Hepatocyte (in vitro differentiated cells): ENCODE measurements at regions not wholly inside any gene's neighbourhood (a gene's known extent, or its start where the extent isn't known, plus 50 kb on each side); places are given as distances from the start of the nearest gene placed in this dataset.

Experiments used
- DNase-seq: peaks from one replicate; pipeline ENCODE4 v3.0.0-alpha.2; 2016; ENCODE audit warnings: low spot score
- H2AFZ ChIP-seq: fragments of 200-600 bp; sonication (generic); 2 replicates; pipeline ENCODE4 v1.6.0; 2016; ENCODE audit warnings: antibody characterized with exemption, mild to moderate bottlenecking
- H3K27ac ChIP-seq: fragments of 200-600 bp; sonication (generic); 2 replicates; pipeline ENCODE4 v1.5.1; 2016; ENCODE audit warnings: mild to moderate bottlenecking
- H3K27me3 ChIP-seq: fragments of 200-600 bp; sonication (generic); 2 replicates; pipeline ENCODE4 v1.6.1; 2016
- H3K36me3 ChIP-seq: fragments of 200-600 bp; sonication (generic); replicated peaks from 2 replicates; pipeline ENCODE4 v1.5.1; 2016; ENCODE audit warnings: low read depth; ENCODE audit not compliant: insufficient read depth
- H3K4me1 ChIP-seq: fragments of 200-600 bp; sonication (generic); 2 replicates; pipeline ENCODE4 v1.5.1; 2016; ENCODE audit warnings: mild to moderate bottlenecking, moderate library complexity; ENCODE audit not compliant: insufficient read depth
- H3K4me2 ChIP-seq: fragments of 200-600 bp; sonication (generic); 2 replicates; pipeline ENCODE4 v1.6.0; 2016
- H3K4me3 ChIP-seq: fragments of 200-600 bp; sonication (generic); 2 replicates; pipeline ENCODE4 v1.5.1; 2016; ENCODE audit warnings: mild to moderate bottlenecking
- H3K79me2 ChIP-seq: fragments of 200-600 bp; sonication (generic); 2 replicates; pipeline ENCODE4 v1.6.0; 2017; ENCODE audit warnings: mild to moderate bottlenecking
- H3K9me2 ChIP-seq: fragments of 200-600 bp; sonication (generic); replicated peaks from 2 replicates; pipeline ENCODE4 v1.6.0; 2017; ENCODE audit warnings: mild to moderate bottlenecking; ENCODE audit not compliant: insufficient read depth
- H3K9me3 ChIP-seq: fragments of 200-600 bp; sonication (generic); 2 replicates; pipeline ENCODE4 v1.5.1; 2016; ENCODE audit warnings: low read depth, mild to moderate bottlenecking
- H4K20me1 ChIP-seq: fragments of 200-600 bp; sonication (generic); 2 replicates; pipeline ENCODE4 v1.6.0; 2016; ENCODE audit warnings: mild to moderate bottlenecking; ENCODE audit not compliant: insufficient read depth, poor library complexity, severe bottlenecking
- EZH2 ChIP-seq: fragments of 200-600 bp; sonication (generic); IDR thresholded peaks from 2 replicates; pipeline ENCODE4 v1.6.1; 2016; ENCODE audit warnings: antibody characterized with exemption, mild to moderate bottlenecking, borderline replicate concordance
- EZH2phosphoT487 ChIP-seq: fragments of 200-600 bp; sonication (generic); IDR thresholded peaks from one replicate; pipeline ENCODE4 v1.6.1; 2018; ENCODE audit warnings: antibody characterized with exemption, mild to moderate bottlenecking, low read depth, moderate library complexity; ENCODE audit not compliant: unreplicated experiment, severe bottlenecking
- WGBS: methylation state at CpG from one replicate; pipeline ENCODE4 v1.1.6; 2016; ENCODE audit warnings: low lambda C conversion rate; ENCODE audit errors: missing lambda C conversion rate; 5-methylcytosine and 5-hydroxymethylcytosine counted together
- TF ChIP-seq, protein P1 (sequence below): fragments of 200-600 bp; sonication (generic); IDR thresholded peaks from 2 replicates; pipeline ENCODE4 v1.5.1; 2016; ENCODE audit warnings: antibody characterized with exemption, mild to moderate bottlenecking; ENCODE audit not compliant: poor library complexity

DNA sequence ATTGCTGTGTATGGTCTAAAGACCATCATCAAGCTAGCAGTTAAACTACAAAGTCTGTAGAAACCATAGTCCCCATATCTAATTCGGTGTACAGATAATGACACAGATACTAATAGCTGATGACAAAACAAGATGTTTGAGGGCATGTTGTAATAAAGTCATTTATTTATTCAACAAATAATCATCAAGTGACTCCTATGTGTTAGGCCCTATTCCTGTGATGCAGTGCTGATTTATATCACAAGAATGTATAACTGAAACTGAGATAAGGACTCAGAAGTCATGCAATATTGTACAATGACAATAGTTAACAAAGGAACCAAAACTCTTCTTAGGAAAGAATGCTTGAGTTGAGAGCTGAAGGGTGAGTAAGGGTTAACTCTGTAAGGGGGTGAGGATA is 315.0 kb upstream of the NR3C2 start:
- no peak overlapping the region for H3K4me2 ChIP-seq
- TF ChIP-seq, protein P1, sequence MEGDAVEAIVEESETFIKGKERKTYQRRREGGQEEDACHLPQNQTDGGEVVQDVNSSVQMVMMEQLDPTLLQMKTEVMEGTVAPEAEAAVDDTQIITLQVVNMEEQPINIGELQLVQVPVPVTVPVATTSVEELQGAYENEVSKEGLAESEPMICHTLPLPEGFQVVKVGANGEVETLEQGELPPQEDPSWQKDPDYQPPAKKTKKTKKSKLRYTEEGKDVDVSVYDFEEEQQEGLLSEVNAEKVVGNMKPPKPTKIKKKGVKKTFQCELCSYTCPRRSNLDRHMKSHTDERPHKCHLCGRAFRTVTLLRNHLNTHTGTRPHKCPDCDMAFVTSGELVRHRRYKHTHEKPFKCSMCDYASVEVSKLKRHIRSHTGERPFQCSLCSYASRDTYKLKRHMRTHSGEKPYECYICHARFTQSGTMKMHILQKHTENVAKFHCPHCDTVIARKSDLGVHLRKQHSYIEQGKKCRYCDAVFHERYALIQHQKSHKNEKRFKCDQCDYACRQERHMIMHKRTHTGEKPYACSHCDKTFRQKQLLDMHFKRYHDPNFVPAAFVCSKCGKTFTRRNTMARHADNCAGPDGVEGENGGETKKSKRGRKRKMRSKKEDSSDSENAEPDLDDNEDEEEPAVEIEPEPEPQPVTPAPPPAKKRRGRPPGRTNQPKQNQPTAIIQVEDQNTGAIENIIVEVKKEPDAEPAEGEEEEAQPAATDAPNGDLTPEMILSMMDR: no peak
- TF ChIP-seq EZH2phosphoT487 (no peak), EZH2 (no peak)
- H3K27me3 ChIP-seq: no peaks in the 10 kb centered on the region
- no peaks in the 10 kb centered on the region for H3K9me2 ChIP-seq
- no peak overlapping the region for H3K4me3 ChIP-seq
- no peaks in the 10 kb centered on the region for H3K9me3 ChIP-seq
- no peaks in the 10 kb centered on the region for H3K36me3 ChIP-seq
- no peak overlapping the region for H2AFZ ChIP-seq
- no peaks in the 10 kb centered on the region for H3K4me1 ChIP-seq
- H3K79me2 ChIP-seq: no peaks in the 10 kb centered on the region
- 85% methylated on average over 1 of the region's 1 CpG for WGBS
- DNase-seq: no peak
- H3K27ac ChIP-seq: no peak overlapping the region
- no peaks in the 10 kb centered on the region for H4K20me1 ChIP-seq

DNA sequence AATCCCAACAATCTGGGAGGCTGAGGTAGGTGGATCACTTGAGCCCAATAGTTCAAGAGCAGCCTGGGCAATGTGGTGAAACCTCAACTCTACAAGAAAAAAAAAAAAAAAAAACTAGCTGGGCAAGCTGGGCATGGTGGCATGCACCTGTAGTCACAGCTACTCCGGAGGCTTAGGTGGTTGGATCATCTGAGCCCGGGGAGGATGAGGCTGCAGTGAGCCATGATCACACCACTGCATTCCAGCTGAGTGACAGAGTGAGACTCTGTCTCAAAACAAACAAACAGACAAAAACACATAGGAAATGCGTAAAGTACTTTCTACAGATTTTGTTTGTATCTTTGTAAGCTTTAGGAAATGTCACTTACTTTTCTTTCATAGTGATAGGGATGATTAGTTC is 307.2 kb upstream of the NR3C2 start:
- no peak overlapping the region for H3K4me3 ChIP-seq
- no peaks in the 10 kb centered on the region for H3K4me1 ChIP-seq
- H2AFZ ChIP-seq: no peak overlapping the region
- H3K9me3 ChIP-seq: no peaks in the 10 kb centered on the region
- H4K20me1 ChIP-seq: no peaks in the 10 kb centered on the region
- no peaks in the 10 kb centered on the region for H3K79me2 ChIP-seq
- H3K27ac ChIP-seq: no peak overlapping the region
- H3K36me3 ChIP-seq: no peaks in the 10 kb centered on the region
- TF ChIP-seq EZH2 (no peak), EZH2phosphoT487 (no peak)
- TF ChIP-seq, protein P1: no peak
- no peak overlapping the region for H3K4me2 ChIP-seq
- no peaks in the 10 kb centered on the region for H3K27me3 ChIP-seq
- WGBS: 65% methylated on average over 3 of the region's 3 CpGs
- H3K9me2 ChIP-seq: no peaks in the 10 kb centered on the region
- no peak for DNase-seq

DNA sequence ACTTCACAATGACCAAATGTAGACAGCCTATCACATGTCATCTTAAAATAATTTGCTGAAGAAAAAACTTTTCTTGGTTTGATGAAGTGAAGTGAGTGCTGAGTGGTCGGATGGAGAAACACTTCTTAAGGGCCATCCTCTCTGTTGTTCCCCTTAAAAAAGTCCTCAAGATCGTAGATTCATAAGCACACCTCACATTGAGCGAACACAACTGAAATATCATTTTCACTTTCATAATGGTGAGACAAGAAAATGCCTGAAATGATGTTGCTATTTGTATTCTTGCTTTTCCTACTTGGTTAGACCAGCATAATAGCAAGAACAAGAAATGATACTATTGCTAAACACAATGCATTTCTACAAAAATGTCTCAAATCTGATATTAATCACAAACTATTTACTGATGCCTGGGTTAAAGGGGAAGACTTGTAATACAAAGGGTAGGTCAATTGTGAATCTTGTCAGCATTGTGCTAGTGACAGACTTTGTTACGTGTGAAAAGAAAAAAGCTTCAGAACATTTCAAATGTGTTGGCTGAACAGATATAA is 305.6 kb upstream of the NR3C2 start:
- Histone ChIP-seq H3K27me3 (no peaks in the 10 kb centered on the region), H4K20me1 (no peaks in the 10 kb centered on the region), H3K27ac (no peak overlapping the region), H3K4me2 (no peak overlapping the region), H3K9me3 (no peaks in the 10 kb centered on the region), H3K4me3 (no peak overlapping the region), H3K79me2 (no peaks in the 10 kb centered on the region), H3K4me1 (no peaks in the 10 kb centered on the region), H2AFZ (no peak overlapping the region), H3K36me3 (no peaks in the 10 kb centered on the region), H3K9me2 (no peaks in the 10 kb centered on the region)
- 68% methylated on average over 4 of the region's 4 CpGs for WGBS
- DNase-seq: no peak
- TF ChIP-seq, protein P1: no peak
- no peak for TF ChIP-seq EZH2phosphoT487
- no peak for TF ChIP-seq EZH2

DNA sequence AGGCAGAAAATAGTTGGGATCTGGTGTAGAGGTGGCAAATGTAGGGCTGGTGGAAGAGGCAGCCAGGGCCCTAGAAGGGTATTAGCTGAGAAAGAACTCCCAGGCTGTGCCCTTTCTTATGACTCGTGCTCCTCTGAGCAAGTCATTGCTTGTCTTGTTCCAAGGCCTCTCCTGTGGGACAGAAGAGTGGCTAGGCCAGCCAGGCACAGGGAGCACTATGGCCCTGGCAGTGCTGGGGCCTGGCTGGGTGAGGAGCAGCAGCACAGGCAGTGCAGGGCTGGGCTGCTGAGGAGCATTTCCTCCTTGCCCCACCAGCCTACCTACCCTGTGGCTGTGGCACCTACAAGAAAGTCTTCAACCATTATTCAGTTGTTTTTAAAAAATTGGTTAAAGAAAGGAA is 298.5 kb upstream of the NR3C2 start:
- Histone ChIP-seq H3K4me1 (no peaks in the 10 kb centered on the region), H3K9me2 (no peaks in the 10 kb centered on the region), H3K79me2 (no peaks in the 10 kb centered on the region), H3K4me3 (no peak overlapping the region), H3K36me3 (no peaks in the 10 kb centered on the region), H3K9me3 (no peaks in the 10 kb centered on the region), H3K27me3 (no peaks in the 10 kb centered on the region), H3K4me2 (no peak overlapping the region), H4K20me1 (no peaks in the 10 kb centered on the region), H3K27ac (no peak overlapping the region), H2AFZ (no peak overlapping the region)
- TF ChIP-seq EZH2phosphoT487 (no peak), EZH2 (no peak)
- TF ChIP-seq, protein P1: no peak
- WGBS: 100% methylated on average over 1 of the region's 1 CpG
- no peak for DNase-seq
